BJ (cell line): ENCODE measurements at regions not wholly inside any gene's neighbourhood (a gene's known extent, or its start where the extent isn't known, plus 50 kb on each side); places are given as distances from the start of the nearest gene placed in this dataset.

Experiments
- CTCF ChIA-PET: fragments of 350-600 bp; formaldehyde crosslinking; extraction: SDS; loops from one replicate; lab custom pipeline; 2021; ENCODE audit warnings: antibody characterized with exemption, inconsistent platforms; lab: Yijun Ruan, JAX
- POLR2A ChIA-PET: fragments of 300-600 bp; sonication (Branson Sonifier 250); formaldehyde crosslinking; extraction: SDS; loops from one replicate; lab custom pipeline; 2021; ENCODE audit warnings: antibody characterized with exemption; lab: Charles Lee
- DNase-seq: peaks from one replicate; pipeline ENCODE4 v3.0.0-alpha.2; 2011; ENCODE audit warnings: low read depth
- H3K27me3 ChIP-seq: 2 replicates; pipeline ENCODE4 v1.6.0; 2011; ENCODE audit warnings: low read length; ENCODE audit not compliant: control insufficient read depth, insufficient read depth
- H3K36me3 ChIP-seq: 2 replicates; pipeline ENCODE4 v1.5.1; 2011; ENCODE audit warnings: low read length; ENCODE audit not compliant: control insufficient read depth, insufficient read depth
- H3K4me3 ChIP-seq: 2 replicates; pipeline ENCODE4 v1.5.1; 2011; ENCODE audit warnings: low read depth, mild to moderate bottlenecking, control low read depth, low read length
- TF ChIP-seq, protein P1 (sequence below): IDR thresholded peaks from 2 replicates; pipeline ENCODE4 v1.5.1; 2011; ENCODE audit warnings: low read depth, mild to moderate bottlenecking, control low read depth, inconsistent platforms, low read length, moderate library complexity; ENCODE audit not compliant: insufficient read depth

DNA sequence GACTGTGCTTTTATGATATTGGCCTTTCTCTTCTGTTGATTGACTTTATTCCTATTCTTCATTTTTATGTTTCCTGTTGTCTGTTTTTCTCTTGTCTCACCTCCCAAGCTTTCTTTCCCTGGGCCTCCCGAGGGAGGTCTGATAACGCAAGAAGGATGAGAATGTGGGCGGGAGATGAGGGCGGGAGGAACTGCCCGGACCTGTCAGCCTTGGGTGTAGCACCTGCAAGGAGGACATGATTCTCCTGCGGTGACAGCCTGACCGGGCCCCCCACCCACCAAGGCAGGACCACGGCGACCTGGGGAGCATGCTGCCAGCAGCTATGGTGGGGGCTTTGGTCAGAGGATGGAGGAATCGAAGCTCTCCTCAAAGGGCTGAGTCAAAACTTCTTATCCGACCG, 86.9 kb downstream of the PLEKHG1 start:
- ChIA-PET POLR2A (no interaction called here), CTCF (interaction anchor here (0.7 to 1.5 kb wide), 4 partner anchors 12 to 269 kb away, joined by 3 to 6 read pairs (median 3); no protein-coding TSS in a partner anchor)
- no peaks in the 10 kb centered on the region for H3K27me3 ChIP-seq
- H3K4me3 ChIP-seq: no peak overlapping the region
- no peaks in the 10 kb centered on the region for H3K36me3 ChIP-seq
- TF ChIP-seq, protein P1, sequence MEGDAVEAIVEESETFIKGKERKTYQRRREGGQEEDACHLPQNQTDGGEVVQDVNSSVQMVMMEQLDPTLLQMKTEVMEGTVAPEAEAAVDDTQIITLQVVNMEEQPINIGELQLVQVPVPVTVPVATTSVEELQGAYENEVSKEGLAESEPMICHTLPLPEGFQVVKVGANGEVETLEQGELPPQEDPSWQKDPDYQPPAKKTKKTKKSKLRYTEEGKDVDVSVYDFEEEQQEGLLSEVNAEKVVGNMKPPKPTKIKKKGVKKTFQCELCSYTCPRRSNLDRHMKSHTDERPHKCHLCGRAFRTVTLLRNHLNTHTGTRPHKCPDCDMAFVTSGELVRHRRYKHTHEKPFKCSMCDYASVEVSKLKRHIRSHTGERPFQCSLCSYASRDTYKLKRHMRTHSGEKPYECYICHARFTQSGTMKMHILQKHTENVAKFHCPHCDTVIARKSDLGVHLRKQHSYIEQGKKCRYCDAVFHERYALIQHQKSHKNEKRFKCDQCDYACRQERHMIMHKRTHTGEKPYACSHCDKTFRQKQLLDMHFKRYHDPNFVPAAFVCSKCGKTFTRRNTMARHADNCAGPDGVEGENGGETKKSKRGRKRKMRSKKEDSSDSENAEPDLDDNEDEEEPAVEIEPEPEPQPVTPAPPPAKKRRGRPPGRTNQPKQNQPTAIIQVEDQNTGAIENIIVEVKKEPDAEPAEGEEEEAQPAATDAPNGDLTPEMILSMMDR: no peak
- DNase-seq: no peak

GRCh38 chr6:150687508-150687907, 87.8 kb downstream of the PLEKHG1 start:
- TF ChIP-seq, protein P1: no peak
- no peak overlapping the region for H3K4me3 ChIP-seq
- H3K27me3 ChIP-seq: no peaks in the 10 kb centered on the region
- CTCF ChIA-PET: interaction anchor here (1.1 to 1.3 kb wide), 2 partner anchors 8 to 270 kb away, joined by 3 read pairs; no protein-coding TSS in a partner anchor
- DNase-seq: no peak
- H3K36me3 ChIP-seq: no peaks in the 10 kb centered on the region
- POLR2A ChIA-PET: no interaction called here

- TF ChIP-seq, protein P1: no peak
- no peaks in the 10 kb centered on the region for H3K27me3 ChIP-seq
- POLR2A ChIA-PET: no interaction called here
- CTCF ChIA-PET: no interaction called here
- no peak for DNase-seq
- no peak overlapping the region for H3K4me3 ChIP-seq
- H3K36me3 ChIP-seq: no peaks in the 10 kb centered on the region
Measured at GRCh38 chr6:150689900-150690590, 90.4 kb downstream of the PLEKHG1 start.

- Histone ChIP-seq H3K4me3 (no peak overlapping the region), H3K27me3 (no peaks in the 10 kb centered on the region), H3K36me3 (no peaks in the 10 kb centered on the region)
- CTCF ChIA-PET: no interaction called here
- TF ChIP-seq, protein P1: no peak
- POLR2A ChIA-PET: no interaction called here
- no peak for DNase-seq
Measured at GRCh38 chr6:150690681-150691080, 91.0 kb downstream of the PLEKHG1 start.

GRCh38 chr6:150691463-150691862, 91.8 kb downstream of the PLEKHG1 start:
- ChIA-PET CTCF (no interaction called here), POLR2A (no interaction called here)
- Histone ChIP-seq H3K27me3 (no peaks in the 10 kb centered on the region), H3K4me3 (no peak overlapping the region), H3K36me3 (no peaks in the 10 kb centered on the region)
- no peak for DNase-seq
- TF ChIP-seq, protein P1: no peak
